ENCODE measurements at regions not wholly inside any gene's neighbourhood (a gene's known extent, or its start where the extent isn't known, plus 50 kb on each side); places are given as distances from the start of the nearest gene placed in this dataset.

DNA sequence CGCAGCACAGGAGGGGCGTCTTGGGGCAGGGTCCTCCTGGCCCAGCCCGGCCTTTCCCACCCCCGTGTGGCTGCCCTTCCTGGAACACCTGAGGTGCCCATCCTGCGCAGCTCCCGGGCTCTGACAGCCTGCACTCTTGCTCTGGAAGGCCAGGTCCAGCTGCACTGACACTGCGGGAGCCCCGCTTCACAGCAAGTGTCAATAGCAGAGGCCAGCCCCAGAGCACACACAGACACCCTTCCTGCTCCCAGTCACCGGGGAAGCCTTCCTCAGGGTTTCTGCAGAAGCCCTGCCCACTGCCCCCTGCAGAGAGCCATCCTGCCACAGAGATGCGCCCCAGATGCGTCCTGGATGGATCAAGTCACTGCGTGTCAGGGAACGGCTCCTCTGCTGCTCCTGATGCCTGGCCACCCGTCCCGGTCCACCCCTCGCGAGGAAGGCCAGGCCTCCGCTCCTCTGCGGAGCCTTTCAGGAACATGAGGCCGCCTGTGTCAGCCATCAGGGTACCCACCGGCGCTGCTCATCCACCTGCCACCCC lies 519.2 kb upstream of the MYT1L start:
- H3K27ac Mint-ChIP-seq = no peak overlapping the region

More for the DNA sequence above, 519.2 kb upstream of the MYT1L start:
- Mint-ChIP-seq H3K9me3 (ENCODE audit: insufficient read depth) (no peaks in the 10 kb centered on the region), H3K4me1 (no peaks in the 10 kb centered on the region), H3K4me3 (no peak overlapping the region), H3K27me3 (no peaks in the 10 kb centered on the region)
- Histone ChIP-seq H2AFZ (ENCODE audit: insufficient read depth, low read depth, low read length, poor library complexity, severe bottlenecking) (no peak overlapping the region), H3K27ac (ENCODE audit: low read length in 2 of 2) (no peak overlapping the region), H3K79me2 (ENCODE audit: control insufficient read depth, insufficient read depth, low read length) (no peaks in the 10 kb centered on the region), H3K9me3 (ENCODE audit: control extremely low read depth in 1 of 3, control insufficient read depth in 2 of 3, insufficient read depth in 1 of 3, low read length in 2 of 3) (peaks cover 0 to 6% (median 0%) of the 10 kb centered on the region in 3 donors), H3K4me2 (replicated peaks; ENCODE audit: low read depth, low read length, poor library complexity, severe bottlenecking) (no peak overlapping the region), H3K27me3 (replicated peaks in 1 of 4; ENCODE audit: control extremely low read depth in 1 of 4, control insufficient read depth in 3 of 4, insufficient read depth in 4 of 4, low read length in 3 of 4) (no peaks in the 10 kb centered on the region), H3K4me3 (ENCODE audit: control extremely low read depth in 1 of 5, extremely low read depth in 1 of 5, insufficient read depth in 1 of 5, low read depth in 2 of 5, low read length in 4 of 5) (no peak overlapping the region), H4K20me1 (ENCODE audit: control insufficient read depth, insufficient read depth, low read length, poor library complexity, severe bottlenecking) (no peaks in the 10 kb centered on the region), H3K36me3 (replicated peaks in 1 of 2; ENCODE audit: control extremely low read depth in 1 of 2, control insufficient read depth in 1 of 2, extremely low read depth in 1 of 2, insufficient read depth in 2 of 2, low read length in 1 of 2) (no peaks in the 10 kb centered on the region), H3K9ac (ENCODE audit: low read length) (no peak overlapping the region), H3K4me1 (ENCODE audit: control insufficient read depth in 2 of 2, insufficient read depth in 2 of 2, low read length in 2 of 2) (no peaks in the 10 kb centered on the region)
- intact Hi-C loops (cut with micrococcal nuclease) = no loop called here
- ATAC-seq (ENCODE audit: low read depth) (no peak), DNase-seq (no peak)
- CTCF ChIA-PET = no interaction called here
- POLR2A ChIA-PET = no interaction called here
- WGBS (ENCODE audit: insufficient coverage) = 95% methylated on average over 22 of the region's 22 CpGs
- TF ChIP-seq EZH2 (IDR thresholded peaks at IDR 0.05; ENCODE audit: borderline replicate concordance, insufficient read depth, low read depth, low read length, poor library complexity, severe bottlenecking) = no peak
- TF ChIP-seq CTCF (IDR thresholded peaks at IDR 0.05) = no peak
